Nephron progenitor cell (in vitro differentiated cells): ENCODE measurements at regions not wholly inside any gene's neighbourhood (a gene's known extent, or its start where the extent isn't known, plus 50 kb on each side); places are given as distances from the start of the nearest gene placed in this dataset.
A peak's percentile ranks its signal among the peaks of the same experiment; 100 is the strongest.

Experiments
- DNase-seq: peaks from one replicate; pipeline ENCODE4 v3.0.0; 2021
- H3K27ac Mint-ChIP-seq: 2 replicates; pipeline ENCODE4 v1.8.0; 2021; ENCODE audit warnings: mild to moderate bottlenecking, moderate library complexity, mixed read lengths
- H3K27me3 Mint-ChIP-seq: 2 replicates; pipeline ENCODE4 v1.8.0; 2021; ENCODE audit warnings: mild to moderate bottlenecking, low read depth, mixed read lengths; ENCODE audit not compliant: poor library complexity
- H3K36me3 Mint-ChIP-seq: 2 replicates; pipeline ENCODE4 v1.8.0; 2021; ENCODE audit warnings: low read depth, mixed read lengths
- H3K4me1 Mint-ChIP-seq: 2 replicates; pipeline ENCODE4 v1.8.0; 2021; ENCODE audit warnings: mixed read lengths
- H3K4me3 Mint-ChIP-seq: 2 replicates; pipeline ENCODE4 v1.8.0; 2021; ENCODE audit warnings: mild to moderate bottlenecking, moderate library complexity, mixed read lengths
- H3K9me3 Mint-ChIP-seq: 2 replicates; pipeline ENCODE4 v1.8.0; 2021; ENCODE audit warnings: mild to moderate bottlenecking, moderate library complexity, mixed read lengths
- TF ChIP-seq, protein P1 (sequence below): fragments of 200-600 bp; sonication (generic); IDR thresholded peaks from 2 replicates; pipeline ENCODE4 v1.5.0; 2021; ENCODE audit warnings: antibody characterized with exemption

DNA sequence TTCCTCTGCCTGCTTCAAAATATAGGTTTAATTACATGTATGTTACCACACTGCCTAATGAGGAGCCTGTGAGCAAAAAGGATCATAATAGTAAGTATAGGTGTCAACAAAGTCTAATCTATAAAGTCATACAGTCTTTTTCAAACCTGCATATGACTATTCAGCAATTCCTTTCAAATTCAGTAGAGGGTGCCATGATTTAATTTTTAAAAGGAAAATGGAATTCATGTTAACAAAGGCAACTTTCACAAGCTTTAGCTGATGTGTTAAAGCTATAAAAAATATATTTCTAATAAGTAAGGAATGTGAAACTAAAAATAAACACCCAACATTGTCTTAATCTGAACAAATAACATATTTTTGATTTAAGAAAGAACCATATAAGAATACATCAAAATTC is 52.1 kb downstream of the MPP7 start:
- H3K4me1 Mint-ChIP-seq: peaks cover 21% of the 10 kb centered on the region
- no peaks in the 10 kb centered on the region for H3K36me3 Mint-ChIP-seq
- TF ChIP-seq, protein P1, sequence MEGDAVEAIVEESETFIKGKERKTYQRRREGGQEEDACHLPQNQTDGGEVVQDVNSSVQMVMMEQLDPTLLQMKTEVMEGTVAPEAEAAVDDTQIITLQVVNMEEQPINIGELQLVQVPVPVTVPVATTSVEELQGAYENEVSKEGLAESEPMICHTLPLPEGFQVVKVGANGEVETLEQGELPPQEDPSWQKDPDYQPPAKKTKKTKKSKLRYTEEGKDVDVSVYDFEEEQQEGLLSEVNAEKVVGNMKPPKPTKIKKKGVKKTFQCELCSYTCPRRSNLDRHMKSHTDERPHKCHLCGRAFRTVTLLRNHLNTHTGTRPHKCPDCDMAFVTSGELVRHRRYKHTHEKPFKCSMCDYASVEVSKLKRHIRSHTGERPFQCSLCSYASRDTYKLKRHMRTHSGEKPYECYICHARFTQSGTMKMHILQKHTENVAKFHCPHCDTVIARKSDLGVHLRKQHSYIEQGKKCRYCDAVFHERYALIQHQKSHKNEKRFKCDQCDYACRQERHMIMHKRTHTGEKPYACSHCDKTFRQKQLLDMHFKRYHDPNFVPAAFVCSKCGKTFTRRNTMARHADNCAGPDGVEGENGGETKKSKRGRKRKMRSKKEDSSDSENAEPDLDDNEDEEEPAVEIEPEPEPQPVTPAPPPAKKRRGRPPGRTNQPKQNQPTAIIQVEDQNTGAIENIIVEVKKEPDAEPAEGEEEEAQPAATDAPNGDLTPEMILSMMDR: peak; percentile 21
- H3K27me3 Mint-ChIP-seq: peaks cover 3% of the 10 kb centered on the region
- DNase-seq: no peak
- no peak overlapping the region for H3K27ac Mint-ChIP-seq
- no peak overlapping the region for H3K4me3 Mint-ChIP-seq
- H3K9me3 Mint-ChIP-seq: peaks cover 5% of the 10 kb centered on the region

DNA sequence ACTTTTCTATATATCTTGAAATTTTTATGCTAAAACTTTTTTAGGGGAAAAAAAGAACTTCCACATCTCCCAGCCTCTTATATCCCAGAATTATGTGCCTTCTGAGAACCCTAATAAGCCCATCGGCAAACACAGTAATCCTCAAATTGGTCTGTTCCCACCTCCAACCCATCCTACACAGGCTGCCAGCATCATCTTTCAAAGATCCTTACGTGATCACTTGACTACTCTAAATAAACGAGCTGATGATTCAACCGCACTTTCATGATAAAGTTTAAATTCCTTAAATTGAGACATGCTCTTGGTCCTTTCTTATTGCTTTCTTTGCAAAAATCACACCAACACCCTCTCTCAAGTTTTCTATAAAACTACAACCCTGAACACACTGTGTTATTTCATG is 52.5 kb downstream of the MPP7 start:
- no peak overlapping the region for H3K27ac Mint-ChIP-seq
- no peak overlapping the region for H3K4me3 Mint-ChIP-seq

DNA sequence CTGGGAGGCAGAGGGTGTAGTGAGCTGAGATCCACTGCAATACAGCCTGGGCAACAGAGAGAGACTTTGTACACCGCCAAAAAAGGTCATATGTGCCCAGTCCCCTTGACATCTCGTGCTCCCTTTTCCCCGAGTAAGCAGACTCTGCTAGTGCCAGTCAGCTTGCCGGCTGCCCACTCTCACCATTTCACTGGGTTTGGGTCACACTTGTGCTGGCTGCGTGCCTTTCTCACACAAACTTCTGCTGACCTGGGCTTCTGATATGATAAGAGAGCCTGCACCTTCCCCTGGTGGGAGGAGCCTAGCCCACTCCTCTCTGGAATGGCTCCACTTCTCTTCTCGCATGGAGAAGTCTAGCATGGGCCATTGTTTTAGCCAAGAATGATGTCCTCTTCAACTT is 53.4 kb downstream of the MPP7 start:
- H3K4me3 Mint-ChIP-seq: no peak overlapping the region
- DNase-seq: no peak
- H3K36me3 Mint-ChIP-seq: no peaks in the 10 kb centered on the region
- H3K4me1 Mint-ChIP-seq: peaks cover 17% of the 10 kb centered on the region
- H3K27me3 Mint-ChIP-seq: peaks cover 3% of the 10 kb centered on the region
- H3K27ac Mint-ChIP-seq: no peak overlapping the region
- H3K9me3 Mint-ChIP-seq: peaks cover 11% of the 10 kb centered on the region
- TF ChIP-seq, protein P1: no peak

More for the DNA sequence above, 52.5 kb downstream of the MPP7 start:
- TF ChIP-seq, protein P1: no peak
- peaks cover 3% of the 10 kb centered on the region for H3K27me3 Mint-ChIP-seq
- H3K4me1 Mint-ChIP-seq: peaks cover 21% of the 10 kb centered on the region
- no peaks in the 10 kb centered on the region for H3K36me3 Mint-ChIP-seq
- DNase-seq: no peak
- peaks cover 9% of the 10 kb centered on the region for H3K9me3 Mint-ChIP-seq

DNA sequence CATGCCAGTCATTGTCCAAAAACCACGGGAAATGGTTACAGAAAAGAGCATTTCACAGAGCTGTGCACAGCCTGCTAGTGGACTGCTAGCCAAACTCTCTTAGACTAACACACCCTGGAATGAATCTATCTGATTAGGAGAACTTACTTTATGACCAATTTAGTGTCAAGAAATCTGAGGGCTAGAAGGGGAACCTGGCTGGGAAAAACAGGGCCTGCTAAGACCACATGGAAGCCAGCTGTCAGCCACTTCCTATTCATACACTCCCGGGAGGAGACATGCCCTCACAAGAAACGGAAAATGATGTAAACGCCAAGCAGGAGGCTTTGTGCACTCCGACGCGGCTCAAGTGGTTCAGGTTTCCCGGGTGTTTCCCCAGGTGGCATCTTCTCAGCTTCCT is 54.8 kb downstream of the MPP7 start:
- H3K4me1 Mint-ChIP-seq: peaks cover 13% of the 10 kb centered on the region

DNA sequence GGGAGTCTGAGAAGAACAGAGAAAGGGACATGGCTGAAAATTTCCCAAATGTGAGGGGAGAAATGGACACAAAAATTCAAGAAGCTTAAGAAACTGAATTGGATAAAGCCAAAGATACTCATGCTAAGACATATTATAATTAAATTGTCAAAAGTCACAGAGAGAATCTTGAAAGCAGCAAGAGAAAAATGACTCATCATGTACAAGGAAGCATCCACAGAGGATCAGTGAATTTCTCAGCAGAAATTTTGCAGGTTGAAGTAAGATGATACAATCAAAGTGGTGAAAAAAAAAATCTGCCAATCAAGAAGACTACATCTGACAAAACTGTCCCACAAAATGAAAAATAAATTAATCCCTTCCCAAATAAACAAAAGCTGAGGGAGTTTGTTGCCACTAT is 56.8 kb downstream of the MPP7 start:
- H3K4me3 Mint-ChIP-seq: no peak overlapping the region
- peaks cover 11% of the 10 kb centered on the region for H3K9me3 Mint-ChIP-seq
- no peaks in the 10 kb centered on the region for H3K36me3 Mint-ChIP-seq
- H3K4me1 Mint-ChIP-seq: peaks cover 13% of the 10 kb centered on the region
- TF ChIP-seq, protein P1: no peak
- no peaks in the 10 kb centered on the region for H3K27me3 Mint-ChIP-seq
- no peak for DNase-seq
- H3K27ac Mint-ChIP-seq: no peak overlapping the region

More for the DNA sequence above, 54.8 kb downstream of the MPP7 start:
- H3K9me3 Mint-ChIP-seq: peaks cover 11% of the 10 kb centered on the region
- no peak overlapping the region for H3K4me3 Mint-ChIP-seq
- H3K36me3 Mint-ChIP-seq: no peaks in the 10 kb centered on the region
- H3K27ac Mint-ChIP-seq: no peak overlapping the region
- peaks cover 3% of the 10 kb centered on the region for H3K27me3 Mint-ChIP-seq
- TF ChIP-seq, protein P1: no peak
- no peak for DNase-seq

DNA sequence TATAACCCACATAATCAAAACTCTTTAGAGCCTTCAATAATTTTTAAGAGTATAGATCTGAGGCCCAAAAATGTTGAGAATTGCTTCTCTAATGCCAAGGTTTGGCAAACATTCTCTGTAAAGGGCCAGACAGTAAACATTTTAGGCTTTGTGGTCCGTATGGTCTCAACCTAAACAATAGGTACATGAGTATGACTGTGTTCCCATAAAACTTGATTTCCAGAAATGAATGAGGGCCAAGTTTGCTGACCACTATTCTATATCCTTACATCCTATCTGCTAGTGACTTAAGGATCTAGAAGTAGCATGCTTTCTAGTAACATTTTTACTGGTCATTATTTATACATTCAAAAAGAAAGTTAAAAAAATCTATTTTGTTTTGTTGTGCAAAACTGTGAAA is 58.9 kb downstream of the MPP7 start:
- H3K36me3 Mint-ChIP-seq: no peaks in the 10 kb centered on the region

More for the DNA sequence above, 58.9 kb downstream of the MPP7 start:
- H3K4me1 Mint-ChIP-seq: peaks cover 5% of the 10 kb centered on the region
- H3K4me3 Mint-ChIP-seq: no peak overlapping the region
- no peak for DNase-seq
- TF ChIP-seq, protein P1: no peak
- H3K27ac Mint-ChIP-seq: no peak overlapping the region
- H3K27me3 Mint-ChIP-seq: no peaks in the 10 kb centered on the region
- peaks cover 11% of the 10 kb centered on the region for H3K9me3 Mint-ChIP-seq
